Glutamatergic neuron (in vitro differentiated cells): ENCODE measurements at regions not wholly inside any gene's neighbourhood (a gene's known extent, or its start where the extent isn't known, plus 50 kb on each side); places are given as distances from the start of the nearest gene placed in this dataset.

Experiments
- DNase-seq: peaks from one replicate; pipeline ENCODE4 v3.0.0; 2022
- H3K27ac Mint-ChIP-seq: one replicate; pipeline ENCODE4 v1.8.0; 2020; ENCODE audit warnings: mild to moderate bottlenecking, mixed read lengths, inconsistent platforms; ENCODE audit not compliant: unreplicated experiment
- H3K27me3 Mint-ChIP-seq: one replicate; pipeline ENCODE4 v1.8.0; 2020; ENCODE audit warnings: mild to moderate bottlenecking, moderate library complexity, mixed read lengths, inconsistent platforms; ENCODE audit not compliant: unreplicated experiment
- H3K36me3 Mint-ChIP-seq: one replicate; pipeline ENCODE4 v1.8.0; 2020; ENCODE audit warnings: mild to moderate bottlenecking, mixed read lengths, inconsistent platforms; ENCODE audit not compliant: unreplicated experiment
- H3K4me1 Mint-ChIP-seq: one replicate; pipeline ENCODE4 v1.8.0; 2020; ENCODE audit warnings: mild to moderate bottlenecking, low read depth, mixed read lengths, inconsistent platforms; ENCODE audit not compliant: unreplicated experiment
- H3K4me3 Mint-ChIP-seq: one replicate; pipeline ENCODE4 v1.8.0; 2020; ENCODE audit warnings: mild to moderate bottlenecking, mixed read lengths, inconsistent platforms; ENCODE audit not compliant: unreplicated experiment
- H3K9me3 Mint-ChIP-seq: one replicate; pipeline ENCODE4 v1.8.0; 2020; ENCODE audit warnings: mild to moderate bottlenecking, moderate library complexity, mixed read lengths, inconsistent platforms; ENCODE audit not compliant: unreplicated experiment
- CTCF ChIP-seq: fragments of 200-600 bp; sonication (generic); IDR thresholded peaks from one replicate; pipeline ENCODE4 v1.5.0; 2021; ENCODE audit not compliant: partially characterized antibody, unreplicated experiment

GRCh38 chr3:31466866-31467265 lies 65.9 kb upstream of the STT3B start:
- no peak for DNase-seq
- H3K4me1 Mint-ChIP-seq: no peaks in the 10 kb centered on the region
- H3K36me3 Mint-ChIP-seq: no peaks in the 10 kb centered on the region
- no peaks in the 10 kb centered on the region for H3K9me3 Mint-ChIP-seq
- no peak for TF ChIP-seq CTCF
- no peak overlapping the region for H3K27ac Mint-ChIP-seq
- no peaks in the 10 kb centered on the region for H3K27me3 Mint-ChIP-seq
- no peak overlapping the region for H3K4me3 Mint-ChIP-seq

GRCh38 chr3:31468433-31468832 lies 64.3 kb upstream of the STT3B start:
- H3K36me3 Mint-ChIP-seq: no peaks in the 10 kb centered on the region
- H3K9me3 Mint-ChIP-seq: no peaks in the 10 kb centered on the region
- TF ChIP-seq CTCF: no peak
- H3K4me1 Mint-ChIP-seq: no peaks in the 10 kb centered on the region
- no peak overlapping the region for H3K4me3 Mint-ChIP-seq
- no peaks in the 10 kb centered on the region for H3K27me3 Mint-ChIP-seq
- H3K27ac Mint-ChIP-seq: no peak overlapping the region
- DNase-seq: no peak

GRCh38 chr3:31469385-31469784 lies 63.3 kb upstream of the STT3B start:
- H3K4me3 Mint-ChIP-seq: no peak overlapping the region
- no peak overlapping the region for H3K27ac Mint-ChIP-seq
- no peaks in the 10 kb centered on the region for H3K27me3 Mint-ChIP-seq

GRCh38 chr3:31472479-31473390 lies 60.0 kb upstream of the STT3B start:
- Mint-ChIP-seq H3K27me3 (no peaks in the 10 kb centered on the region), H3K9me3 (no peaks in the 10 kb centered on the region), H3K27ac (no peak overlapping the region), H3K4me3 (no peak overlapping the region), H3K4me1 (no peaks in the 10 kb centered on the region), H3K36me3 (no peaks in the 10 kb centered on the region)
- DNase-seq: no peak
- no peak for TF ChIP-seq CTCF

More at GRCh38 chr3:31469385-31469784, 63.3 kb upstream of the STT3B start:
- no peak for TF ChIP-seq CTCF
- H3K9me3 Mint-ChIP-seq: no peaks in the 10 kb centered on the region
- DNase-seq: no peak
- no peaks in the 10 kb centered on the region for H3K36me3 Mint-ChIP-seq
- H3K4me1 Mint-ChIP-seq: no peaks in the 10 kb centered on the region

- no peak for TF ChIP-seq CTCF
- Mint-ChIP-seq H3K9me3 (no peaks in the 10 kb centered on the region), H3K4me1 (no peaks in the 10 kb centered on the region), H3K4me3 (no peak overlapping the region), H3K27ac (no peak overlapping the region), H3K36me3 (peaks cover 4% of the 10 kb centered on the region), H3K27me3 (no peaks in the 10 kb centered on the region)
- DNase-seq: no peak
Observed at GRCh38 chr3:31476209-31476608, 56.5 kb upstream of the STT3B start.
